Posterior vena cava (tissue), 2 donors: ENCODE measurements at regions not wholly inside any gene's neighbourhood (a gene's known extent, or its start where the extent isn't known, plus 50 kb on each side); places are given as distances from the start of the nearest gene placed in this dataset.
"Not testable (repeated sequence)": the region's sequence is repeated elsewhere in the genome, so short reads cannot be mapped to it uniquely, and the experiment has no call there.

Experiments used
- DNase-seq: peaks from one replicate; pipeline ENCODE4 v3.0.0-alpha.2; 2020; ENCODE audit warnings: low spot score
- intact Hi-C, 2 donors: fragments of 100-400 bp; cut with DNase I; formaldehyde crosslinking; loops; one replicate each; pipeline versions ENCODE4 v1.14.1 to v1.14.2; 2022 to 2023
- donor health status: DM: yes; HTN: yes; CAD: no.
- donor health status: DM: yes; HTN: yes; CAD: no.

DNA sequence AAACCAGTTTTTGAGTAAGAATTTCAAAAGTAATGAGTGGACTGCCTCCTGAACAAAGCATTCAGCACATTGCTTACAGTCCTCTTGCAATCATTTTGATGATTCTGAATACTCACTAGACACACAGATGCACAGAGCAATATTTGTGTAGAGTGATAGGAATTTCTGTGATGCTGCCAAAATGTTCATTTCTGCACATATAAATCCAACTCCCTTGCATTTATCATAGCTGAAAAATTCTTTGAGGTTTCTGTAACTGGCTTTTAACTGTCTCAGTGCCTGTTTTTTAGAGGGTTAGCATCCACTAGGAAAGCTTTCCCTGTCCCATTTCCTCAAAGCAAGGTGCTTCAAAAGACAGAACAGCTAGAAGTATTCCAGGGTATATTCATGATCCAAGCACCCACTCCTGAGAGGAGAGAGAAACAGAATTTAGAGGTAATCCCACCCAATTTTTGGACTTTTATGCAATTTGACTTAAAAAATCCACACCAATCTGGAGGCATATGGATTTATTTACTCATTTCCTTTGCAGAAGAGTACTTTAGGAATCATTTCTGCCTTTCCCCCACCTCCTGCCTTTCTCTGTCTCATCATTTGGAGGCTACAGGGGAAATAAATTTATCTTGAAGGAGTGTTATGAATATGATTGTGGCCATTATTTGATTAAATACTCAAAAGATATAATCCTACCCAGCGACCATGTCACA lies 234.5 kb upstream of the SLIT2 start:
- no peak for DNase-seq
- intact Hi-C loops: no loop called here

DNA sequence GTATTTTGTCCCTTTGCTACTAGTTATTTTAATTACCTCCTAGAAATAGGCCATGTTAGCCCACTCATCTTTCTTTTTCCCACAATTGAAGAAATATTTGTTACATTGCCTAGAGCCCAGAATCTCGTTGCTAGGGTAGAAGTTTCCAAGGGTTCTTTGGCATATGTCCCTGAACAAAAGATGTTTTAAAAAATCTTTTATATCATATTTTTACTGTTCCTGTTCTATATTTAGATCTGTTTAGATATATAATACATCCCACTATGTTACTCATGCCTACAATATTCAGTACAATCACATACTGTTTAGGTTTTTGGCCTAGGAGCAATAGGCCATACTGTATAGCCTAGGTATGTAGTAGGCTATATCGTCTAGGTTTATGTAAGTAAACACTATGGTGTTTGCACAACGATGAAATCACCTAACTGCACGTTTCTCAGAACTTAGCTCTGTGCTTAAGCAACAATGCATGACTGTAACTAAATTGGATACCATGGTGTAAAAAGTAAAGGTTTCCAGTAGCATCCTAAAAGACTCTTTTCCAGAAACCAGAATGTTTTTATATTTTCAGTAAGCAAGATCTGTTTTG lies 236.0 kb upstream of the SLIT2 start:
- DNase-seq: no peak
- intact Hi-C loops: no loop called here

DNA sequence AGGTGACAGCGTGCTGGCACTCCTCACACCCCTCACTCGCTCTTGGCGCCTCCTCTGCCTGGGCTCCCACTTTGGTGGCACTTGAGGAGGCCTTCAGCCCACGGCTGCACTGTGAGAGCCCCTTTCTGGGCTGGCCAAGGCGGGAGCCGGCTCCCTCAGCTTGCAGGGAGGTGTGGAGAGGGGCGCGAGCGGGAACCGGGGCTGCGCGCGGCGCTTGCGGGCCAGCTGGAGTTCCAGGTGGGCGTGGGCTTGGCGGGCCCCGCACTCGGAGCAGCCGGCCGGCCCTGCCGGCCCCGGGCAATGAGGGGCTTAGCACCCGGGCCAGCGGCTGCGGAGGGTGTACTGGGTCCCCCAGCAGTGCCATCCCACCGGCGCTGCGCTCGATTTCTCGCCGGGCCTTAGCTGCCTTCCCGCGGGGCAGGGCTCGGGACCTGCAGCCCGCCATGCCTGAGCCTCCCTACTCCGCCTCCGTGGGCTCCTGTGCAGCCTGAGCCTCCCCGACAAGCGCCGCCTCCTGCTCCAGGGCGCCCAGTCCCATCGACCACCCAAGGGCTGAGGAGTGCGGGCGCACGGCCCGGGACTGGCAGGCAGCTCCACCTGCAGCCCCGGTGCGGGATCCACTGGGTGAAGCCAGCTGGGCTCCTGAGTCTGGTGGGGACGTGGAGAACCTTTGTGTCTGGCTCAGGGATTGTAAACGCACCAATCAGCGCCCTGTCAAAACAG lies 247.7 kb upstream of the SLIT2 start:
- DNase-seq: not testable (repeated sequence)
- intact Hi-C loops: loop anchor here in 1 of 2 donors (1.0 kb wide), 1 partner anchor 38 kb away; no protein-coding TSS in a partner anchor

DNA sequence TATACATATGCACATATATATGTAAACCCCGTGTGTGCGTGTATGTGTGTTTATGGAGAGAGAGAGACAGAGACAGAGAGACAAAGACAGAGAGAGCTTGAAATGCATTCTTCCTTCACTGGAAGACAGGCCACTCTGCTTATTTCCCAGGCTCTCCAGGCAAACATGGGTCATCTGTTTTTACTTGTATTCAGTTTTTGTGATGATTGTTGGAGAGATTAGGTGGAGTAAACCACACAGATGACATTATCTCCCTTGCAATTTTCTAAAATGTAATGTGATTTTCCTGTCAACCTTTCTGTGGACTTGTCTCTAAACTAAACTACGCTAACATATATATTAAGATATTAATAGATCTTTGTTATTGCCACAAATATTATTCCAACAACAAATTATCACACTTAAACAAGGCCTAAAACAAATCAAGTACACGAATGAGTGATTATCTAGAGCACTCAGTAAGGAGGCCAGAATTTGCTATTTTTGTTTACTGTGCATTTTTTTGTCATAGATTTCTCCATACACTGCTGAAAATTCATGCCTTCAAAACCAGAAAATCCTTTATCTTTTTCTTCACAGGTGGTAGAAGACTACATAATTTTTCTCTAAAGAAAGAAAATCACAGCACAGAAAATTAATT lies 251.8 kb upstream of the SLIT2 start:
- no peak for DNase-seq
- intact Hi-C loops: no loop called here

- intact Hi-C loops: no loop called here
- no peak for DNase-seq
These were observed 252.4 kb upstream of the SLIT2 start for GRCh38 chr4:19999276-19999675.

DNA sequence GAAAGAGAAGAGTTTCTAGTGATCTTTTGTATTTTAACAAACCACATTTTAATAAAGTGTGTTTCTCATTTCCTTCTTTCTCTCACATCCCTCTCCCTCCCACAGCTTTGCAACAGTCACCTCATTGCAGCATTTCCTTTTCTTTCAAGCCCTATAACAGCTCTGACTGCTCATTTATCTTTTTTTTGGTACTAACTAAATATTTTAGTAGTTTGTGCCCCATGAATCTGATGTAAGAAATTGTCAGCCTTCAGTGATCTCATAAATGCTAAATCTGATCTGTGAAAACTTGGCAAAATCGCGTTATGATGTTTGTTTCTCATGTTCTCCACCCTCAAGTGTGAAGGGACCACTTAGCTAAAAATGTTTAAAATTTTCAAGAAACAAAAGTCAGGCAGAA lies 258.5 kb upstream of the SLIT2 start:
- intact Hi-C loops: no loop called here
- no peak for DNase-seq

GRCh38 chr4:19992471-19993093 lies 259.1 kb upstream of the SLIT2 start:
- intact Hi-C loops: no loop called here
- DNase-seq: no peak

DNA sequence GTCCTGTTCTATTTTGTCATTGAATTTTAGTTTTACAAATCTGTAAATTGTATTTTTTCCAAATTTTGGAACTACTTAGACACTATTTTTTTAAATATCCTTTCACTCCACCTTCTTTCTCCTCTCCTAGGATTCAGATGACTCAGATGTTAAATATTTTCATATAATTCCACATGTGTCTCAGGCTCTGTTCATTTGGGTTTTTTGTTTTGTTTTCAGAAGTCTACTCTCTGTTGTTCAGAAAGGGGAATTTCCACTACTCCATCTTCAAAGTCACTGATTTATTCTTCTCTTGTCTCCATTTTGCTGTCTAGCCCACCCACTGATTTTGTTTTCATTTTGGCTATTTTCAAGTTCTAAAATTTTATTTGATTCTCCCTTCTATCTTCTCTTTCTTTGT lies 264.0 kb upstream of the SLIT2 start:
- intact Hi-C loops: no loop called here
- DNase-seq: no peak

GRCh38 chr4:19983072-19983471 lies 268.6 kb upstream of the SLIT2 start:
- intact Hi-C loops: no loop called here
- no peak for DNase-seq

DNA sequence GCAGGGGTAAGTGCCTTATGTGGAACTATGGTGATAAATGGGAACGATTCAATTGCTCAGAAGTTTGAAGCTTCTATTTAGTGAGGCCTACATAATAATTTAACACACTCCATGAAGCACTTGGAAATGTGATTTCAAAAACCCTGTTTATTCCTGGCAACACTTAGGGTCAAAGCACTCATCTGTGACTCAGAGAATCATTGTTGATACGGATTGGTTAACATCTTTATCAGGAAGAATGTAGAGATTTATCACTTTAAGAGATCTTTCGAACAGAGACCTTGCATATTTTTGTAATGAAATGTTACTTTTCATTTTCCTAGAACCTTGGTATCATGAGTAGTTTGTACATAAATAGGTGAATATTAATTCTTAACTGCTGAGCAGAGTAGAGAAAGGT lies 269.1 kb upstream of the SLIT2 start:
- DNase-seq: no peak
- intact Hi-C loops: no loop called here

DNA sequence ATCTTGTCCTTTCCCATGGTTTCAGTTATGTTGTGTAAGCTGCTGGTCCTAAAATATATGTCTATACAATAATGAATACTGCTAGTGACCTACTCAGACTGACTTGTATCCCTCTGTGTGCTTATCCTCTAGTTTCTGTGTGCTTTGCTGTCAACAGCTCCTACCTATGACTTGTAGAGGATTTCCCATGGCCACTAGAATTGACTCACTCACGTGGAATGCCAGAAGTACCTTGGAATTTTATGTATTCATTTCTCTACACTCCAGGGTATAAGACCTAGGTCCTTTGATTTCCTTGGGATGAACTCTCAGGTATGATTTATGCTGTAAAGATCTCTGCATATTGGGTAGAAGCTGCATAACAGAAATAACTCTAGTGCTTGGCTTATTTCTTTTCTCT lies 279.9 kb upstream of the SLIT2 start:
- intact Hi-C loops: no loop called here

DNA sequence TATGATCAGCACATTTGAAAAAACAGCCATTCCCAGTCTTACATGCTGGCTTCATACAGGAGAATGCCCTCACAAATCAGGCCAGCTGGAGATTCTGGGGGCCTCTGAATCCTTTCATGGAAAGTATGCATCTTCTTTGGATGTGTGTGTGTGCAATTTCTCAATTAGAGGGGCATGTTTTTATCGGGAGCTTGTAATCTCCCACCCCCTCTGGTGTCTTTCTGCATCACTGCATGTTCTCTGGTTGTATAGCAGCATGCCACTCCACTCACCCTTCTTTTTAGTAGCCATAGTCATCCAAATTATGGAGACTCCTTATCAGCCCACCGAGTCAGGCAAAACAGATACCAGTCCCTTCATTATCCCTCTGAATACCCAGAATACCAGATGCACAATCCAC lies 282.2 kb upstream of the SLIT2 start:
- no peak for DNase-seq
- intact Hi-C loops: no loop called here

More for the DNA sequence above, 279.9 kb upstream of the SLIT2 start:
- DNase-seq: no peak

GRCh38 chr4:19961091-19961490 lies 290.6 kb upstream of the SLIT2 start:
- no peak for DNase-seq
- intact Hi-C loops: no loop called here

- intact Hi-C loops: no loop called here
- DNase-seq: no peak
These were observed 292.9 kb upstream of the SLIT2 start for GRCh38 chr4:19958848-19959247.

GRCh38 chr4:19947349-19947748 lies 304.4 kb upstream of the SLIT2 start:
- intact Hi-C loops: no loop called here
- DNase-seq: no peak

DNA sequence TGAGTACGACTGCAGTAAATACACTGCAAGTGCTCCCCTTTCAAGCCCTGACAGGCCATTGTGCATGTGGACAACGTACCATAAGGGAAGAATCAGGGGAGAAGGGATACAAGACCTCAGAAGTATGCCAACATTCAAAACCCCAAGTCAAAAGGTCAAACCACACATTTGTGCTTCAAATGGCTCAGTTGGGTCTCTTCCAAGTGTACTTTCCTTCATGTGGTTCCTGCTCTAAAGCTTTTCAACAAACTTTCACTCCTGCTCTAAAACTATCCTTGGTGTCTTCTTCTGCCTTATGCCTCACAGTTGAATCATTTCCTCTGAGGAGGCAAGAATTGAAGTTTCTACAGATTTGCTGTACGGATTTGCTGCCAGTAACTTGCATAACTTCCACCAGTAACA lies 305.7 kb upstream of the SLIT2 start:
- intact Hi-C loops: no loop called here

GRCh38 chr4:19945501-19945900 lies 306.2 kb upstream of the SLIT2 start:
- intact Hi-C loops: no loop called here
- DNase-seq: no peak

More for the DNA sequence above, 305.7 kb upstream of the SLIT2 start:
- DNase-seq: no peak

- no peak for DNase-seq
- intact Hi-C loops: no loop called here
These were observed 306.9 kb upstream of the SLIT2 start for GRCh38 chr4:19944806-19945205.

- intact Hi-C loops: no loop called here
- DNase-seq: no peak
These were observed 307.5 kb upstream of the SLIT2 start for GRCh38 chr4:19944251-19944650.

- no peak for DNase-seq
- intact Hi-C loops: no loop called here
These were observed 310.3 kb upstream of the SLIT2 start for GRCh38 chr4:19941434-19941833.
